HepG2 (cell line): ENCODE measurements at regions not wholly inside any gene's neighbourhood (a gene's known extent, or its start where the extent isn't known, plus 50 kb on each side); places are given as distances from the start of the nearest gene placed in this dataset.

Experiments used
- ATAC-seq: fragments of 200-7000 bp; cut with Tn5 transposase; 3 replicates; pipeline ENCODE4 v1.9.1; 2020; ENCODE audit warnings: mild to moderate bottlenecking, moderate library complexity
- BruUV-seq: library from RNA; stranded (reverse); fragments of 400-500 nt; replicated peaks from 2 replicates; lab custom pipeline; 2021; lab: Mats Ljungman, UMichigan
- CTCF ChIA-PET: fragments of 300-600 bp; formaldehyde crosslinking; extraction: SDS; loops from one replicate; lab custom pipeline; 2021; ENCODE audit warnings: low total read pairs, inconsistent platforms, low intra/inter-chr PET ratio; lab: Yijun Ruan, JAX
- POLR2A ChIA-PET: fragments of 350-600 bp; sonication (Branson Sonifier 250); formaldehyde crosslinking; loops from one replicate; lab custom pipeline; 2020; ENCODE audit warnings: antibody characterized with exemption, inconsistent platforms; lab: Yijun Ruan, JAX
- DNase-seq: peaks from one replicate; pipeline ENCODE4 v3.0.0-alpha.2; 2015; ENCODE audit warnings: low spot score
- FAIRE-seq: peaks from 3 replicates; lab custom pipeline; 2011; peaks lifted over from hg19 to GRCh38; lab: Jason Lieb, UNC
- H2AFZ ChIP-seq: one replicate; pipeline ENCODE4 v1.6.1; 2011; ENCODE audit warnings: low read length, inconsistent platforms
- H3K27ac ChIP-seq: fragments of 300-600 bp; 3 replicates; pipeline ENCODE4 v1.8.0; 2011; ENCODE audit warnings: mixed run types, mild to moderate bottlenecking, mixed read lengths, low read length, inconsistent platforms; ENCODE audit not compliant: insufficient read depth; ENCODE audit errors: extremely low read length
- H3K27me3 ChIP-seq, 2 experiments: fragments of 200-600 bp in 1 of 2; 2 replicates in 1 of 2; 3 replicates in 1 of 2; pipeline versions ENCODE4 v1.6.0 to v1.8.0; 2011; ENCODE audit warnings: low read length in 2 of 2, mild to moderate bottlenecking in 2 of 2, moderate library complexity in 2 of 2, inconsistent platforms in 1 of 2; ENCODE audit not compliant: insufficient read depth in 2 of 2, control insufficient read depth in 1 of 2
- H3K36me3 ChIP-seq, 2 experiments: fragments of 200-600 bp in 1 of 2; replicated peaks in 1 of 2; 2 replicates in 1 of 2; 3 replicates in 1 of 2; pipeline versions ENCODE4 v1.5.1 to v1.8.0; 2011; ENCODE audit warnings: low read length in 2 of 2, inconsistent platforms in 1 of 2; ENCODE audit not compliant: insufficient read depth in 2 of 2, control insufficient read depth in 1 of 2
- H3K4me1 ChIP-seq: 2 replicates; pipeline ENCODE4 v1.5.1; 2012; ENCODE audit warnings: low read length, inconsistent platforms; ENCODE audit not compliant: insufficient read depth
- H3K4me2 ChIP-seq: 2 replicates; pipeline ENCODE4 v1.6.0; 2011; ENCODE audit warnings: low read depth, low read length, inconsistent platforms
- H3K4me3 ChIP-seq, 3 experiments: fragments of 200-600 bp in 1 of 3; sonication (generic), shearing (Covaris generic) in 1 of 3; replicated peaks in 1 of 3; 2 replicates each; pipeline ENCODE4 v1.5.1; 2011 to 2016; ENCODE audit warnings: low read length in 3 of 3, inconsistent platforms in 2 of 3, low read depth in 2 of 3, mild to moderate bottlenecking in 2 of 3, control low read depth in 1 of 3, mixed read lengths in 1 of 3; ENCODE audit not compliant: insufficient read depth in 1 of 3
- H3K79me2 ChIP-seq: one replicate; pipeline ENCODE4 v1.6.1; 2011; ENCODE audit warnings: low read length, inconsistent platforms; ENCODE audit not compliant: insufficient read depth
- H3K9ac ChIP-seq: 2 replicates; pipeline ENCODE4 v1.6.0; 2011; ENCODE audit warnings: mild to moderate bottlenecking, low read depth, low read length, inconsistent platforms; ENCODE audit not compliant: insufficient read depth
- H3K9me3 ChIP-seq: 2 replicates; pipeline ENCODE4 v1.5.1; 2012; ENCODE audit warnings: mild to moderate bottlenecking, low read length
- H4K20me1 ChIP-seq: 2 replicates; pipeline ENCODE4 v1.6.0; 2011; ENCODE audit warnings: inconsistent platforms, mild to moderate bottlenecking, low read length, moderate library complexity; ENCODE audit not compliant: insufficient read depth
- ETV6 ChIP-seq: sonication (generic); formaldehyde crosslinking; conservative IDR thresholded peaks from 2 replicates; pipeline ENCODE4 v1.4.0; 2020; ENCODE audit warnings: missing genetic modification reagents
- GTF2F1 ChIP-seq: fragments of 150-350 bp; IDR thresholded peaks from 2 replicates; pipeline ENCODE4 v1.6.1; 2014; ENCODE audit warnings: low read length
- HDAC6 ChIP-seq: fragments of 200-600 bp; sonication (generic); IDR thresholded peaks from 2 replicates; pipeline ENCODE4 v1.7.0; 2017; ENCODE audit warnings: mild to moderate bottlenecking, antibody characterized with exemption, low read length, low read depth
- KDM2A ChIP-seq: sonication (generic); formaldehyde crosslinking; IDR thresholded peaks from 2 replicates; pipeline ENCODE4 v1.4.0; 2020; ENCODE audit warnings: low read depth, missing genetic modification reagents, borderline replicate concordance
- PAF1 ChIP-seq: IDR thresholded peaks from 2 replicates; pipeline ENCODE4 v1.6.1; 2016; ENCODE audit warnings: missing genetic modification reagents, missing compliant biosample characterization
- PAX8 ChIP-seq: sonication (generic); formaldehyde crosslinking; IDR thresholded peaks from 2 replicates; pipeline ENCODE4 v1.8.0; 2022; ENCODE audit warnings: mild to moderate bottlenecking, missing genetic modification reagents, borderline replicate concordance
- POLR2G ChIP-seq: fragments of 200-400 bp; formaldehyde crosslinking; IDR thresholded peaks from 2 replicates; pipeline ENCODE4 v1.6.1; 2018; ENCODE audit warnings: mild to moderate bottlenecking, low read depth, low read length, moderate library complexity
- ZBTB20 ChIP-seq: sonication (generic); formaldehyde crosslinking; IDR thresholded peaks from 2 replicates; pipeline ENCODE4 v1.8.1; 2023; ENCODE audit warnings: missing genetic modification reagents, low read depth, mild to moderate bottlenecking, borderline replicate concordance
- ZNF143 ChIP-seq: sonication (generic); formaldehyde crosslinking; IDR thresholded peaks from 2 replicates; pipeline ENCODE4 v1.4.0; 2020; ENCODE audit warnings: missing genetic modification reagents
- ZNF460 ChIP-seq: sonication (generic); formaldehyde crosslinking; IDR thresholded peaks from 2 replicates; pipeline ENCODE4 v1.5.1; 2020; ENCODE audit warnings: missing genetic modification reagents, mild to moderate bottlenecking, borderline replicate concordance
- WGBS: methylation state at CpG from one replicate; pipeline ENCODE4 v1.1.6; 2017; ENCODE audit warnings: low lambda C conversion rate; 5-methylcytosine and 5-hydroxymethylcytosine counted together
- in situ Hi-C: cut with HindIII; loops from 2 replicates; pipeline ENCODE4 v1.10.0; 2017; ENCODE audit warnings: low pct_unique_long_range_greater_than_20kb; ENCODE audit not compliant: extremely low pct_ligation_motif_present
- intact Hi-C: fragments of 100-400 bp; cut with micrococcal nuclease; formaldehyde crosslinking; loops from one replicate; pipeline ENCODE4 v1.10.0; 2022; ENCODE audit not compliant: unreplicated experiment
- TF ChIP-seq, protein P1 (sequence below): sonication (generic); formaldehyde crosslinking; IDR thresholded peaks from 2 replicates; pipeline ENCODE4 v1.4.0; 2020; ENCODE audit warnings: missing genetic modification reagents
- TF ChIP-seq, protein P2 (sequence below): sonication (generic); formaldehyde crosslinking; IDR thresholded peaks from 2 replicates; pipeline ENCODE4 v1.5.0; 2020; ENCODE audit warnings: missing genetic modification reagents
- TF ChIP-seq, protein P3 (sequence below): sonication (generic); formaldehyde crosslinking; IDR thresholded peaks from 2 replicates; pipeline ENCODE4 v1.8.0; 2022; ENCODE audit warnings: missing genetic modification reagents, low read depth, mild to moderate bottlenecking, borderline replicate concordance
- TF ChIP-seq, protein P4 (sequence below): sonication (generic); formaldehyde crosslinking; IDR thresholded peaks from 2 replicates; pipeline ENCODE4 v1.8.0; 2022; ENCODE audit warnings: mild to moderate bottlenecking, missing genetic modification reagents

DNA sequence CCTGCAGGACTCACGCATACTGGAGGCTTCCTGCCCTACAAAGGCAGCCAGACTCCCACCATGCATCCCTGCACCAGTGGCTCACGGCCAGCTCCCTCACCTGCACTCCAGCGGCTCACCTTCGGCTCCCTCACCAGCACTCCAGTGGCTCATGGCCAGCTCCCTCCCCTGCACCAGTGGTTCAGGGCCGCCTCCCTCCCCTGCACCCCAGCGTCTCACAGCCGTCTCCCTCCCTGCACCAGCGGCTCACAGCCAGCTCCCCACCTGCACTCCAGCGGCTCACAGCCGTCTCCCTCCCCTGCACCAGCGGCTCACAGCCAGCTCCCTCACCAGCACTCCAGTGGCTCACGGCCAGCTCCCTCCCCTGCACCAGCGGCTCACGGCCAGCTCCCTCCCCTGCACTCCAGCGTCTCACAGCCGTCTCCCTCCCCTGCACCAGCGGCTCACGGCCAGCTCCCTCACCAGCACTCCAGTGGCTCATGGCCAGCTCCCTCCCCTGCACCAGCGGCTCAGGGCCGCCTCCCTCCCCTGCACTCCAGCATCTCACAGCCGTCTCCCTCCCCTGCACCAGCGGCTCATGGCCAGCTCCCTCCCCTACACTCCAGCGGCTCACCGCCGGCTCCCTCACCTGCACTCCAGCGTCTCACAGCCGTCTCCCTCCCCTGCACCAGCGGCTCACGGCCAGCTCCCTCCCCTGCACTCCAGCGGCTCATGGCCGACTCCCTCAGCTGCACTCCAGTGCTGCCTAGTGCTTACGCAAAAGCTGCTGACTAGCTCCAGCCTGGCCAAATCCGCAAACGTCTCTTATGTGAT, 324.5 kb downstream of the NPHP4 start:
- POLR2A ChIA-PET = no interaction called here

More for the DNA sequence above, 324.5 kb downstream of the NPHP4 start:
- in situ Hi-C loops = no loop called here
- WGBS = 17% methylated on average over 30 of the region's 34 CpGs
- BruUV-seq = no TSS peak
- no peak overlapping the region for H2AFZ ChIP-seq
- H3K4me3 ChIP-seq = no peak overlapping the region
- H4K20me1 ChIP-seq = no peaks in the 10 kb centered on the region
- TF ChIP-seq, protein P1, sequence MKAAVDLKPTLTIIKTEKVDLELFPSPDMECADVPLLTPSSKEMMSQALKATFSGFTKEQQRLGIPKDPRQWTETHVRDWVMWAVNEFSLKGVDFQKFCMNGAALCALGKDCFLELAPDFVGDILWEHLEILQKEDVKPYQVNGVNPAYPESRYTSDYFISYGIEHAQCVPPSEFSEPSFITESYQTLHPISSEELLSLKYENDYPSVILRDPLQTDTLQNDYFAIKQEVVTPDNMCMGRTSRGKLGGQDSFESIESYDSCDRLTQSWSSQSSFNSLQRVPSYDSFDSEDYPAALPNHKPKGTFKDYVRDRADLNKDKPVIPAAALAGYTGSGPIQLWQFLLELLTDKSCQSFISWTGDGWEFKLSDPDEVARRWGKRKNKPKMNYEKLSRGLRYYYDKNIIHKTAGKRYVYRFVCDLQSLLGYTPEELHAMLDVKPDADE (CRISPR knock-in tag) = no peak
- TF ChIP-seq ZNF460 (no peak), ZNF143 (CRISPR knock-in tag) (no peak), POLR2G (no peak), PAF1 (CRISPR knock-in tag) (no peak), HDAC6 (no peak), KDM2A (no peak), GTF2F1 (no peak), PAX8 (CRISPR knock-in tag) (no peak), ETV6 (no peak), ZBTB20 (no peak)
- TF ChIP-seq, protein P2, sequence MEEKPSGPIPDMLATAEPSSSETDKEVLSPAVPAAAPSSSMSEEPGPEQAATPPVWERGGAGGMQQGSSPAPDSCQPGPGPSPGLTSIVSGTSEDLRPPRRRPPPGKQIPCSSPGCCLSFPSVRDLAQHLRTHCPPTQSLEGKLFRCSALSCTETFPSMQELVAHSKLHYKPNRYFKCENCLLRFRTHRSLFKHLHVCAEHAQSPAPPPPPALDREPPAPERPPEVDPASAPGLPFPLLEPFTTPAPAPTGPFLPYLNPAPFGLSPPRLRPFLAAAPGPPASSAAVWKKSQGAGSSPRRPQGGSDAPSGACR (CRISPR knock-in tag) = no peak
- TF ChIP-seq, protein P3, sequence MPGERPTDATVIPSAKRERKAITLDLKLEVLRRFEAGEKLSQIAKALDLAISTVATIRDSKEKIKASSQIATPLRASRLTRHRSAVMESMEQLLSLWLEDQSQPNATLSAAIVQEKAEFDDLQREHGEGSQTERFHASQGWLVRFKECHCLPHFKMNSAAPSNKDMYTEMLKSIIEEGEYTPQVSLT = no peak
- TF ChIP-seq, protein P4, sequence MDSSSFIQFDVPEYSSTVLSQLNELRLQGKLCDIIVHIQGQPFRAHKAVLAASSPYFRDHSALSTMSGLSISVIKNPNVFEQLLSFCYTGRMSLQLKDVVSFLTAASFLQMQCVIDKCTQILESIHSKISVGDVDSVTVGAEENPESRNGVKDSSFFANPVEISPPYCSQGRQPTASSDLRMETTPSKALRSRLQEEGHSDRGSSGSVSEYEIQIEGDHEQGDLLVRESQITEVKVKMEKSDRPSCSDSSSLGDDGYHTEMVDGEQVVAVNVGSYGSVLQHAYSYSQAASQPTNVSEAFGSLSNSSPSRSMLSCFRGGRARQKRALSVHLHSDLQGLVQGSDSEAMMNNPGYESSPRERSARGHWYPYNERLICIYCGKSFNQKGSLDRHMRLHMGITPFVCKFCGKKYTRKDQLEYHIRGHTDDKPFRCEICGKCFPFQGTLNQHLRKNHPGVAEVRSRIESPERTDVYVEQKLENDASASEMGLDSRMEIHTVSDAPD (CRISPR knock-in tag) = no peak
- H3K36me3 ChIP-seq = no peaks in the 10 kb centered on the region
- DNase-seq = no peak
- no peak for ATAC-seq
- peaks cover 6% of the 10 kb centered on the region; the same call in 1 of the 2 replicates for H3K9me3 ChIP-seq
- H3K4me1 ChIP-seq = no peaks in the 10 kb centered on the region
- no peak overlapping the region for H3K27ac ChIP-seq
- no peak overlapping the region for H3K4me2 ChIP-seq
- CTCF ChIA-PET = no interaction called here
- intact Hi-C loops = no loop called here
- H3K27me3 ChIP-seq = peaks cover 0 to under 1% of the 10 kb centered on the region in 2 experiments; a peak in 3 of 5 replicates
- FAIRE-seq = no peak
- no peaks in the 10 kb centered on the region for H3K79me2 ChIP-seq
- H3K9ac ChIP-seq = no peak overlapping the region
